Activated CD8-positive, alpha-beta memory T cell treated with anti-CD3 and anti-CD28 coated beads for 4 hours (primary cell): ENCODE measurements at regions not wholly inside any gene's neighbourhood (a gene's known extent, or its start where the extent isn't known, plus 50 kb on each side); places are given as distances from the start of the nearest gene placed in this dataset.
"Not testable (repeated sequence)": the region's sequence is repeated elsewhere in the genome, so short reads cannot be mapped to it uniquely, and the experiment has no call there.

Experiments used
- DNase-seq, 2 donors: peaks; one replicate each; pipeline ENCODE4 v3.0.0-alpha.2; 2020; ENCODE audit warnings: low read depth in 2 of 2

- peak; percentile 28 to 43 for DNase-seq
These were observed 85.2 kb upstream of the NDUFV2 start for GRCh38 chr18:9017167-9017904.

GRCh38 chr18:9017905-9018227 is 84.6 kb upstream of the NDUFV2 start:
- no peak for DNase-seq

- no peak for DNase-seq
These were observed 83.4 kb upstream of the NDUFV2 start for GRCh38 chr18:9019135-9019534.

GRCh38 chr18:9020221-9020620 is 82.3 kb upstream of the NDUFV2 start:
- no peak for DNase-seq

GRCh38 chr18:9021458-9021857 is 81.0 kb upstream of the NDUFV2 start:
- DNase-seq = no peak

- DNase-seq = no peak
These were observed 79.9 kb upstream of the NDUFV2 start for GRCh38 chr18:9022397-9023155.

GRCh38 chr18:9024031-9024646 is 78.4 kb upstream of the NDUFV2 start:
- not testable (repeated sequence) for DNase-seq

GRCh38 chr18:9025091-9025838 is 77.2 kb upstream of the NDUFV2 start:
- DNase-seq = no peak

GRCh38 chr18:9029131-9029530 is 73.4 kb upstream of the NDUFV2 start:
- DNase-seq = no peak

- DNase-seq = no peak
These were observed 70.0 kb upstream of the NDUFV2 start for GRCh38 chr18:9032519-9032918.

- no peak for DNase-seq
These were observed 64.1 kb upstream of the NDUFV2 start for GRCh38 chr18:9038277-9038871.

- DNase-seq = no peak
These were observed 62.9 kb upstream of the NDUFV2 start for GRCh38 chr18:9039441-9040071.

GRCh38 chr18:9042766-9043481 is 59.6 kb upstream of the NDUFV2 start:
- no peak for DNase-seq

GRCh38 chr18:9043581-9043980 is 58.9 kb upstream of the NDUFV2 start:
- no peak for DNase-seq

GRCh38 chr18:9047715-9048114 is 54.8 kb upstream of the NDUFV2 start:
- DNase-seq = no peak

GRCh38 chr18:9048236-9048635 is 54.3 kb upstream of the NDUFV2 start:
- DNase-seq = no peak

- no peak for DNase-seq
These were observed 53.5 kb upstream of the NDUFV2 start for GRCh38 chr18:9048808-9049494.

- DNase-seq = no peak
These were observed 53.0 kb upstream of the NDUFV2 start for GRCh38 chr18:9049495-9049809.

GRCh38 chr18:9050628-9051284 is 51.7 kb upstream of the NDUFV2 start:
- not testable (repeated sequence) for DNase-seq
